Muscle layer of colon (tissue), 2 donors: ENCODE measurements at regions not wholly inside any gene's neighbourhood (a gene's known extent, or its start where the extent isn't known, plus 50 kb on each side); places are given as distances from the start of the nearest gene placed in this dataset.

ENCODE experiments used
- H3K27ac ChIP-seq: one replicate; pipeline ENCODE4 v1.7.0; 2013; ENCODE audit warnings: low read depth, mild to moderate bottlenecking, low read length, moderate library complexity
- H3K27me3 ChIP-seq, 2 donors: one replicate each; pipeline ENCODE4 v1.7.0; 2013; ENCODE audit warnings: low read length in 2 of 2, mild to moderate bottlenecking in 2 of 2; ENCODE audit not compliant: insufficient read depth in 2 of 2, control insufficient read depth in 1 of 2
- H3K36me3 ChIP-seq: one replicate; pipeline ENCODE4 v1.7.0; 2013; ENCODE audit warnings: mild to moderate bottlenecking, low read length; ENCODE audit not compliant: insufficient read depth
- H3K4me1 ChIP-seq: one replicate; pipeline ENCODE4 v1.7.0; 2013; ENCODE audit warnings: mild to moderate bottlenecking, low read length; ENCODE audit not compliant: insufficient read depth
- H3K4me3 ChIP-seq, 2 donors: one replicate each; pipeline ENCODE4 v1.7.0; 2013; ENCODE audit warnings: low read length in 2 of 2, low read depth in 1 of 2, mild to moderate bottlenecking in 1 of 2, moderate library complexity in 1 of 2
- H3K9ac ChIP-seq: one replicate; pipeline ENCODE4 v1.7.0; 2013; ENCODE audit warnings: low read length
- H3K9me3 ChIP-seq: one replicate; pipeline ENCODE4 v1.7.0; 2013; ENCODE audit warnings: mild to moderate bottlenecking, low read length
- donor health status: abdominal sarcoma.
- donor health status: Adenocarcinoma of cecum.

- Histone ChIP-seq H3K9ac (no peak overlapping the region), H3K4me3 (no peak overlapping the region), H3K9me3 (no peaks in the 10 kb centered on the region), H3K4me1 (peaks cover 13% of the 10 kb centered on the region), H3K27ac (no peak overlapping the region), H3K36me3 (no peaks in the 10 kb centered on the region), H3K27me3 (no peaks in the 10 kb centered on the region)
Measured at GRCh38 chr4:100295792-100296191, 105.5 kb upstream of the DDIT4L start.

GRCh38 chr4:100294356-100294755 is 104.1 kb upstream of the DDIT4L start:
- Histone ChIP-seq H3K4me3 (no peak overlapping the region), H3K27ac (no peak overlapping the region), H3K9me3 (no peaks in the 10 kb centered on the region), H3K27me3 (no peaks in the 10 kb centered on the region), H3K9ac (no peak overlapping the region), H3K4me1 (peaks cover 9% of the 10 kb centered on the region), H3K36me3 (no peaks in the 10 kb centered on the region)

- Histone ChIP-seq H3K27ac (no peak overlapping the region), H3K36me3 (no peaks in the 10 kb centered on the region), H3K4me1 (peaks cover 9% of the 10 kb centered on the region)
Measured at GRCh38 chr4:100290585-100290984, 100.3 kb upstream of the DDIT4L start.

GRCh38 chr4:100289946-100290345 is 99.7 kb upstream of the DDIT4L start:
- no peak overlapping the region for H3K9ac ChIP-seq
- H3K36me3 ChIP-seq = no peaks in the 10 kb centered on the region
- H3K9me3 ChIP-seq = no peaks in the 10 kb centered on the region
- peaks cover 9% of the 10 kb centered on the region for H3K4me1 ChIP-seq
- no peak overlapping the region for H3K4me3 ChIP-seq
- H3K27me3 ChIP-seq = no peaks in the 10 kb centered on the region
- H3K27ac ChIP-seq = no peak overlapping the region

More at GRCh38 chr4:100290585-100290984, 100.3 kb upstream of the DDIT4L start:
- Histone ChIP-seq H3K27me3 (no peaks in the 10 kb centered on the region), H3K9me3 (no peaks in the 10 kb centered on the region), H3K4me3 (no peak overlapping the region), H3K9ac (no peak overlapping the region)

- no peak overlapping the region for H3K27ac ChIP-seq
- no peak overlapping the region for H3K9ac ChIP-seq
- H3K4me3 ChIP-seq = no peak overlapping the region
Measured at GRCh38 chr4:100289530-100289888, 99.2 kb upstream of the DDIT4L start.

GRCh38 chr4:100288811-100289529 is 98.7 kb upstream of the DDIT4L start:
- peaks cover 9% of the 10 kb centered on the region for H3K4me1 ChIP-seq
- H3K36me3 ChIP-seq = no peaks in the 10 kb centered on the region
- H3K9ac ChIP-seq = no peak overlapping the region
- H3K4me3 ChIP-seq = no peak overlapping the region
- H3K27me3 ChIP-seq = no peaks in the 10 kb centered on the region
- H3K9me3 ChIP-seq = no peaks in the 10 kb centered on the region
- no peak overlapping the region for H3K27ac ChIP-seq

More at GRCh38 chr4:100289530-100289888, 99.2 kb upstream of the DDIT4L start:
- Histone ChIP-seq H3K36me3 (no peaks in the 10 kb centered on the region), H3K9me3 (no peaks in the 10 kb centered on the region), H3K4me1 (peaks cover 9% of the 10 kb centered on the region), H3K27me3 (no peaks in the 10 kb centered on the region)

GRCh38 chr4:100288161-100288560 is 97.9 kb upstream of the DDIT4L start:
- Histone ChIP-seq H3K27me3 (no peaks in the 10 kb centered on the region), H3K9me3 (no peaks in the 10 kb centered on the region), H3K27ac (no peak overlapping the region), H3K36me3 (no peaks in the 10 kb centered on the region), H3K4me1 (peaks cover 9% of the 10 kb centered on the region), H3K4me3 (no peak overlapping the region), H3K9ac (no peak overlapping the region)

- H3K4me3 ChIP-seq = no peak overlapping the region
- H3K9me3 ChIP-seq = no peaks in the 10 kb centered on the region
- no peak overlapping the region for H3K9ac ChIP-seq
- no peaks in the 10 kb centered on the region for H3K36me3 ChIP-seq
- H3K27ac ChIP-seq = no peak overlapping the region
- H3K27me3 ChIP-seq = no peaks in the 10 kb centered on the region
- peaks cover 9% of the 10 kb centered on the region for H3K4me1 ChIP-seq
Measured at GRCh38 chr4:100287534-100287933, 97.3 kb upstream of the DDIT4L start.

- no peaks in the 10 kb centered on the region for H3K9me3 ChIP-seq
- H3K36me3 ChIP-seq = no peaks in the 10 kb centered on the region
- H3K27ac ChIP-seq = no peak overlapping the region
- H3K27me3 ChIP-seq = no peaks in the 10 kb centered on the region
- peaks cover 9% of the 10 kb centered on the region for H3K4me1 ChIP-seq
- H3K9ac ChIP-seq = no peak overlapping the region
- no peak overlapping the region for H3K4me3 ChIP-seq
Measured at GRCh38 chr4:100286636-100287035, 96.4 kb upstream of the DDIT4L start.

GRCh38 chr4:100285121-100285520 is 94.9 kb upstream of the DDIT4L start:
- Histone ChIP-seq H3K4me3 (no peak overlapping the region), H3K9ac (no peak overlapping the region), H3K4me1 (peaks cover 9% of the 10 kb centered on the region), H3K9me3 (no peaks in the 10 kb centered on the region), H3K27me3 (no peaks in the 10 kb centered on the region), H3K36me3 (no peaks in the 10 kb centered on the region), H3K27ac (no peak overlapping the region)

GRCh38 chr4:100284129-100284880 is 94.0 kb upstream of the DDIT4L start:
- H3K4me1 ChIP-seq = peaks cover 9% of the 10 kb centered on the region
- no peaks in the 10 kb centered on the region for H3K9me3 ChIP-seq
- H3K27ac ChIP-seq = no peak overlapping the region

GRCh38 chr4:100280807-100281206 is 90.5 kb upstream of the DDIT4L start:
- Histone ChIP-seq H3K9ac (no peak overlapping the region), H3K4me1 (no peaks in the 10 kb centered on the region), H3K36me3 (no peaks in the 10 kb centered on the region), H3K4me3 (no peak overlapping the region), H3K27ac (no peak overlapping the region), H3K9me3 (no peaks in the 10 kb centered on the region), H3K27me3 (no peaks in the 10 kb centered on the region)

More at GRCh38 chr4:100284129-100284880, 94.0 kb upstream of the DDIT4L start:
- no peak overlapping the region for H3K4me3 ChIP-seq
- no peak overlapping the region for H3K9ac ChIP-seq
- no peaks in the 10 kb centered on the region for H3K36me3 ChIP-seq
- no peaks in the 10 kb centered on the region for H3K27me3 ChIP-seq
